OCI-LY3 (cell line): ENCODE measurements at regions not wholly inside any gene's neighbourhood (a gene's known extent, or its start where the extent isn't known, plus 50 kb on each side); places are given as distances from the start of the nearest gene placed in this dataset.

Source experiments
- H2AFZ ChIP-seq: fragments of 200-600, 300-600 bp; shearing (Covaris generic); 2 replicates; pipeline ENCODE4 v1.6.0; 2014; ENCODE audit warnings: antibody characterized with exemption, low read depth, low read length
- H3K27ac ChIP-seq: fragments of 200-600, 300-600 bp; sonication (generic); 2 replicates; pipeline ENCODE4 v1.5.1; 2014; ENCODE audit warnings: mild to moderate bottlenecking, low read length, moderate library complexity, mixed read lengths
- H3K27me3 ChIP-seq: fragments of 200-600, 300-600 bp; sonication (generic); 2 replicates; pipeline ENCODE4 v1.6.1; 2014; ENCODE audit warnings: low read depth, low read length, mixed read lengths
- H3K36me3 ChIP-seq: fragments of 200-600, 300-600 bp; sonication (generic); replicated peaks from 2 replicates; pipeline ENCODE3; 2014; ENCODE audit warnings: low read depth, low read length, mixed read lengths
- H3K4me1 ChIP-seq: fragments of 300-600, 200-600 bp; sonication (generic); 2 replicates; pipeline ENCODE4 v1.6.1; 2014; ENCODE audit warnings: low read length, mixed read lengths
- H3K4me2 ChIP-seq: fragments of 200-600, 300-600 bp; sonication (generic); 2 replicates; pipeline ENCODE4 v1.6.1; 2014; ENCODE audit warnings: low read length, mixed read lengths
- H3K4me3 ChIP-seq: fragments of 300-600, 200-600 bp; sonication (generic); 2 replicates; pipeline ENCODE4 v1.5.1; 2014; ENCODE audit warnings: antibody characterized with exemption, mild to moderate bottlenecking, low read length, moderate library complexity
- H3K79me2 ChIP-seq: fragments of 300-600, 200-600 bp; shearing (Covaris generic); 2 replicates; pipeline ENCODE4 v1.6.1; 2014; ENCODE audit warnings: mild to moderate bottlenecking, low read length, mixed read lengths
- H3K9ac ChIP-seq: fragments of 300-600, 200-600 bp; shearing (Covaris generic); 2 replicates; pipeline ENCODE4 v1.6.0; 2014; ENCODE audit warnings: mild to moderate bottlenecking, low read length, moderate library complexity
- H3K9me3 ChIP-seq: fragments of 200-600, 300-600 bp; shearing (Covaris generic); 2 replicates; pipeline ENCODE4 v1.6.1; 2014; ENCODE audit warnings: low read length, mixed read lengths; ENCODE audit not compliant: insufficient read depth
- H4K20me1 ChIP-seq: fragments of 200-600, 300-600 bp; sonication (generic); 2 replicates; pipeline ENCODE4 v1.6.1; 2016; ENCODE audit warnings: low read length, mixed read lengths; ENCODE audit not compliant: insufficient read depth
- CTCF ChIP-seq: fragments of 200-600, 300-600 bp; sonication (generic); IDR thresholded peaks from 2 replicates; pipeline ENCODE4 v1.5.1; 2014; ENCODE audit warnings: antibody characterized with exemption, low read length, low read depth
- EZH2phosphoT487 ChIP-seq: fragments of 200-600 bp; shearing (Covaris generic); IDR thresholded peaks from 2 replicates; pipeline ENCODE4 v1.6.1; 2018; ENCODE audit warnings: antibody characterized with exemption, mixed run types, low read depth

DNA sequence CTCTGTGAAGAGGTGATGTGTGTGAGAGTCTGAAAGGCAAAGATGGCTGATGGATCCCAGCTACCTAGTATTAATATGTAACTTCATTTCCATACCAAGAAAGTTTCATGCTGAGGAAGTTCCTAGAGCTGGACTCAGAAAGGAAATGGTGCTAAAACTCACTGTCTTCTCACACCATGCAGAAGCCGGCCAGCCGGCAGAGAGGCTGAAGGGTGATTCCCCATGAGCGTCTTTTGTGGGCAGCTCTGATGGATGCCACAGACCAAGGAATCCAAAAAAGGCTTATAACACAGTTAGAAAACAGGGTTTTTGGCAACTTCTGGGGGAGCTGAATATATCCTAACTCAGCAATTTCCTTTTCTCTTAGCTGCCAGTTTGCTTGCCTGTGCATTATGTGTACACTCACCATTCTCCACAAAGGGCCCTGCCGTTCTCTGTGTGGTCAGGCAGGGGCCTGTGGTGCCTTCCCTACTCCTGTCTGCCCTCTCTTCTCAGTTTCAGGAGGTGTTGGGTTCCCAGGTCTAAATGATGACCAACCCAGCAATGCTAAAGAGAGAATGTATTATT, 289.4 kb downstream of the MTX2 start:
- Histone ChIP-seq H3K4me2 (no peak overlapping the region), H2AFZ (no peak overlapping the region)
- TF ChIP-seq EZH2phosphoT487, result no peak
- TF ChIP-seq CTCF, result no peak

DNA sequence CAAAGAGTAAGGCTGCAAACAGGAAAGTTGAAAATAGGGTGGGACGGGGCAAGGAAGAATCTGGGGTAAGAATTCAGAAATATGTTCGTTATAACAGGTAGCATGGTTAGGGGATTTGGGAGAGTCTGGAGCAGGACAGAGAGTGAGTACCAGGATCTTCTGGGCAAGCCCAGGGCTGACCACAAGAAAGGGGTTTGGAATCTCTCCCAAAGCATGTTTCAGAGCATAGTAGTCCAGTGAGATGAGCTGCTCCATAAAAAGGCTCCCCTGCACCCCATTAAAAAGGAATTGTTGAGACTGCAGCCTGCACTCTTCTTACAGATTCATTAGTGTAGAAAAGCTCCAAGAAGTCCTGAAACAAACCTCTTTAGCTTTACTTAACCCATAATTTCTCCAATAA, 291.1 kb downstream of the MTX2 start:
- Histone ChIP-seq H3K4me2 (no peak overlapping the region), H3K9me3 (no peaks in the 10 kb centered on the region), H3K4me3 (no peak overlapping the region), H3K27ac (no peak overlapping the region), H4K20me1 (no peaks in the 10 kb centered on the region), H2AFZ (no peak overlapping the region), H3K4me1 (no peaks in the 10 kb centered on the region), H3K9ac (no peak overlapping the region), H3K36me3 (no peaks in the 10 kb centered on the region), H3K79me2 (no peaks in the 10 kb centered on the region), H3K27me3 (peaks cover 14% of the 10 kb centered on the region; the same call in 1 of the 2 replicates)
- TF ChIP-seq EZH2phosphoT487 (no peak), CTCF (no peak)

More for the DNA sequence above, 289.4 kb downstream of the MTX2 start:
- H3K27me3 ChIP-seq, result peaks cover 14% of the 10 kb centered on the region; the same call in 1 of the 2 replicates
- H4K20me1 ChIP-seq, result no peaks in the 10 kb centered on the region
- H3K9me3 ChIP-seq, result no peaks in the 10 kb centered on the region
- H3K9ac ChIP-seq, result no peak overlapping the region
- H3K27ac ChIP-seq, result no peak overlapping the region
- no peak overlapping the region for H3K4me3 ChIP-seq
- no peaks in the 10 kb centered on the region for H3K36me3 ChIP-seq
- no peaks in the 10 kb centered on the region for H3K4me1 ChIP-seq
- H3K79me2 ChIP-seq, result no peaks in the 10 kb centered on the region

- H2AFZ ChIP-seq, result no peak overlapping the region
- H3K27ac ChIP-seq, result no peak overlapping the region
- H3K9ac ChIP-seq, result no peak overlapping the region
- H3K27me3 ChIP-seq, result peaks cover 14% of the 10 kb centered on the region; the same call in 1 of the 2 replicates
- H3K79me2 ChIP-seq, result no peaks in the 10 kb centered on the region
- no peak overlapping the region for H3K4me2 ChIP-seq
- no peak for TF ChIP-seq CTCF
- TF ChIP-seq EZH2phosphoT487, result no peak
- H3K4me3 ChIP-seq, result no peak overlapping the region
- H3K9me3 ChIP-seq, result no peaks in the 10 kb centered on the region
- H3K36me3 ChIP-seq, result no peaks in the 10 kb centered on the region
- no peaks in the 10 kb centered on the region for H4K20me1 ChIP-seq
- H3K4me1 ChIP-seq, result no peaks in the 10 kb centered on the region
These were observed 292.5 kb downstream of the MTX2 start for GRCh38 chr2:176561706-176562105.

DNA sequence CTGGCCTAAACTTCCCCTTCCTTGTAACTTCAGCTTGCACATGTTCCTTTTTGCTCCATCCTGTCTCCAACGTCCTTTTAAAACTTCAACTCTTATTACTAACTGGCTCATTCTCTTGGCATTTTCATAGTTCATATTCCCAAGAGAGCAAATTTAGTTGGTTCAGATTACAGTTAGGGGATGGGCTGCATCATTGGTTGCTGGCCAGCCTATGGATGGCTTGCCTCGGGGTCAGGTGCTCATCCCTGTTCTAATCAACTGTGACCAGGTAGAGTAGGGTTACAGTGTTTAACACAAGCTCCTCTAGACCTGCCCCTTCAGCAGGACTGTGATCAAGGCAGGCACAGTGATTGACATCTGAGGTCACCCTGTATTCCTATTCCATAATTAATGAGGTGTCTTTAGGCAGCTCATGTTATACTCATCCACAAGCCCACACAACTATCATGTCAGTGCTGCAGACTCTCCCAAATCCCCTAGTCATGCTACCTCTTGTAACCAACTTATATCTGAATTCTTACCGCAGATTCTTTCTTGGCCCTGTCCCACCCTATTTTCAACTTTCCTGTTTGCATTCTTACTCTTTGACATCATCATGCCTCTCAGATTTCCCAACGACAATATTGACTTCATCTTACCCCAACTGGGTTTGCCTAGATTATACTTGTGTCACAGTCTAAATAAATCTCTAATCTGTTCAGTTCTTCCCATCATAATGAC, 293.3 kb downstream of the MTX2 start:
- Histone ChIP-seq H3K36me3 (no peaks in the 10 kb centered on the region), H3K27ac (no peak overlapping the region), H3K9ac (no peak overlapping the region), H3K27me3 (peaks cover 8% of the 10 kb centered on the region; the same call in 1 of the 2 replicates), H4K20me1 (no peaks in the 10 kb centered on the region), H2AFZ (no peak overlapping the region), H3K4me3 (no peak overlapping the region), H3K79me2 (no peaks in the 10 kb centered on the region), H3K4me2 (no peak overlapping the region), H3K4me1 (no peaks in the 10 kb centered on the region), H3K9me3 (no peaks in the 10 kb centered on the region)
- TF ChIP-seq EZH2phosphoT487 (no peak), CTCF (no peak)
